ENCODE measurements at regions not wholly inside any gene's neighbourhood (a gene's known extent, or its start where the extent isn't known, plus 50 kb on each side); places are given as distances from the start of the nearest gene placed in this dataset.

DNA sequence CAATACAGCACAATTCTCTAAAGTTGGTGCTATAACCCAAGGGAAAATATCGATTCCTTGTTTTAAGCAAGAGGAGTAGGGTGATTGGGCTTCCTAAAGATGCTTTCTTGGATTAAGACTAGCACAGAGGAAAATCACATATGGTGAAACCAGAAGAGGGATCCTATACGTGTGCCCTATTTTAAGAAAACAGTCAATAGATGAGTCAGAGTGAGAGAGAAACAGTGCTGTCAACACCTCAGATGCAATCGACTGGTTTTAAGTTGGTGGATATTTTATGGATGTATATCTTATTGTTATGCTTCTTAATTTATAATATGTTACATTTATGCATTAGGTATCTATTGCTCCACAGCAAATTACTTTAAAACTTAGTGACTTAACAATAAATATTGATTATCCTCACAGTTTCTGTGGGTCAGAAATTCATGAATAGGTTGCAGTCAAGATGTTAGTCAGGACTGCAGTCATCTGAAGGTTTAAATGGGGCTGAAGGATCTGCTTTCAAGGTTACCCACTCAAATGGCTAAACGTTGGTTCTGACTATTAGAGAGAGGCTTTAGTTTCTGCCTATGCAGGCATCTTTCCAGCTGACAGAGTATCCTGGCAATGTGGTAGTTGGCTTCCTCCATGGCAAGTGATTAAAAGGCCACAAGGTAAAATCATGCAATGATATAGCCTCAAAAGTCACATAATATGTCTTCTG lies 61.6 kb upstream of the DEPDC1 start:
- no peak for TF ChIP-seq MAX (IDR thresholded peaks at IDR 0.05)
- TF ChIP-seq REST (IDR thresholded peaks at IDR 0.05) = no peak
- no peak for TF ChIP-seq FOXA2 (IDR thresholded peaks at IDR 0.05)
- TF ChIP-seq CTCF (IDR thresholded peaks at IDR 0.05; ENCODE audit: low read depth, low read length, missing input control) = no peak
- no peak for TF ChIP-seq GABPA (IDR thresholded peaks at IDR 0.05 in 1 of 2, conservative IDR thresholded peaks at IDR 0.05 in 1 of 2)
- no peak for TF ChIP-seq SP1 (IDR thresholded peaks at IDR 0.05)
- TF ChIP-seq HNF4A (conservative IDR thresholded peaks at IDR 0.05) = no peak
- TF ChIP-seq YY1 (IDR thresholded peaks at IDR 0.05) = no peak
